ENCODE measurements at regions not wholly inside any gene's neighbourhood (a gene's known extent, or its start where the extent isn't known, plus 50 kb on each side); places are given as distances from the start of the nearest gene placed in this dataset.

DNA sequence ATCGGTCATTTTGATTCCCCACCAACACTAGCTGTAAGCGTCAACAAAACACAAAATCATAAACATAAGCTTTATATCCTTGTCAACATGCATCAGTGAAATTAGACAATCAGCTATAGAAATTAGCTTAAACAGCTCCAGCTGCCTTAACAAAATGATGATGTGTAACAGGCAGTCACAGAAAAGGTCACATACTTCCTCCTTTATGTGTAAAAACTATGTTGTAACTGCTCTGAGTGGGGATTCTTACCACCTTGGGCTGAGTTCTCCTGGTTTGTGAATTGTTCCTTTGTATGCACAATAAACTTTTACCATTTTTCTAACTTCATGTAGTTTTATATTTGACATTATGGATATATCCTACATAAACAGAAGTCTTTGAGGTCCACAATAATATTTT lies 73.9 kb upstream of the MAP9 start:
- Histone ChIP-seq H3K27me3 (no peaks in the 10 kb centered on the region), H3K36me3 (replicated peaks in 1 of 2; ENCODE audit: insufficient read depth in 1 of 2, low read depth in 2 of 2) (no peaks in the 10 kb centered on the region), H3K9me3 (no peaks in the 10 kb centered on the region), H3K27ac (no peak overlapping the region), H3K4me1 (no peaks in the 10 kb centered on the region), H3K4me3 (no peak overlapping the region)
- TF ChIP-seq, protein P1, sequence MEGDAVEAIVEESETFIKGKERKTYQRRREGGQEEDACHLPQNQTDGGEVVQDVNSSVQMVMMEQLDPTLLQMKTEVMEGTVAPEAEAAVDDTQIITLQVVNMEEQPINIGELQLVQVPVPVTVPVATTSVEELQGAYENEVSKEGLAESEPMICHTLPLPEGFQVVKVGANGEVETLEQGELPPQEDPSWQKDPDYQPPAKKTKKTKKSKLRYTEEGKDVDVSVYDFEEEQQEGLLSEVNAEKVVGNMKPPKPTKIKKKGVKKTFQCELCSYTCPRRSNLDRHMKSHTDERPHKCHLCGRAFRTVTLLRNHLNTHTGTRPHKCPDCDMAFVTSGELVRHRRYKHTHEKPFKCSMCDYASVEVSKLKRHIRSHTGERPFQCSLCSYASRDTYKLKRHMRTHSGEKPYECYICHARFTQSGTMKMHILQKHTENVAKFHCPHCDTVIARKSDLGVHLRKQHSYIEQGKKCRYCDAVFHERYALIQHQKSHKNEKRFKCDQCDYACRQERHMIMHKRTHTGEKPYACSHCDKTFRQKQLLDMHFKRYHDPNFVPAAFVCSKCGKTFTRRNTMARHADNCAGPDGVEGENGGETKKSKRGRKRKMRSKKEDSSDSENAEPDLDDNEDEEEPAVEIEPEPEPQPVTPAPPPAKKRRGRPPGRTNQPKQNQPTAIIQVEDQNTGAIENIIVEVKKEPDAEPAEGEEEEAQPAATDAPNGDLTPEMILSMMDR (IDR thresholded peaks at IDR 0.05) = no peak
- no peak for TF ChIP-seq POLR2A (IDR thresholded peaks at IDR 0.05)
- ATAC-seq (no peak), DNase-seq (no peak)
- intact Hi-C loops (cut with DNase I) = no loop called here
- WGBS, 2 donors = 90 to 95% methylated on average over 2 of the region's 2 CpGs

DNA sequence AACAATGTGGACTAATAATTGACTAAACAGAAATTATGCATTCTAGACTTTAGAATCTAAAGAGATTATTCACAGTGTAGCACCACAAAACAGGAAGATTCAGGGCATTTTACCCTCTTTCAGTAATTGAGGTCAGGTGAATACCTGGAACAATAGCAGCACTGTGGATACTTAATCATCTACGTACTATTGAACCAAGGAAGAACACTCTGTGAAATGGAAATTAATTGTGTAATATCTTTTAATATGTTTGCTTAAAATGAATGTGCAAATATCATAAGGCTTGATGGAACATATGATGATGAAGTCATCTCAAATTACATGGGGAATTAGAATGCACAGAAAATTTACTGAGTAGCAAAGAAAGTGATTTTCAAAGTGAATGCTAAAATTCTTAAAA lies 68.5 kb upstream of the MAP9 start:
- DNase-seq = no peak
- TF ChIP-seq POLR2A (IDR thresholded peaks at IDR 0.05) = no peak
- TF ChIP-seq, protein P1 (IDR thresholded peaks at IDR 0.05) = no peak
- Histone ChIP-seq H3K36me3 (replicated peaks in 1 of 2; ENCODE audit: insufficient read depth in 1 of 2, low read depth in 2 of 2) (no peaks in the 10 kb centered on the region), H3K27ac (no peak overlapping the region), H3K9me3 (no peaks in the 10 kb centered on the region), H3K4me3 (no peak overlapping the region), H3K4me1 (peaks cover 7% of the 10 kb centered on the region), H3K27me3 (no peaks in the 10 kb centered on the region)
- ATAC-seq = no peak
- intact Hi-C loops (cut with DNase I) = no loop called here
- WGBS, 2 donors = 24 to 28% methylated on average over 1 of the region's 1 CpG

DNA sequence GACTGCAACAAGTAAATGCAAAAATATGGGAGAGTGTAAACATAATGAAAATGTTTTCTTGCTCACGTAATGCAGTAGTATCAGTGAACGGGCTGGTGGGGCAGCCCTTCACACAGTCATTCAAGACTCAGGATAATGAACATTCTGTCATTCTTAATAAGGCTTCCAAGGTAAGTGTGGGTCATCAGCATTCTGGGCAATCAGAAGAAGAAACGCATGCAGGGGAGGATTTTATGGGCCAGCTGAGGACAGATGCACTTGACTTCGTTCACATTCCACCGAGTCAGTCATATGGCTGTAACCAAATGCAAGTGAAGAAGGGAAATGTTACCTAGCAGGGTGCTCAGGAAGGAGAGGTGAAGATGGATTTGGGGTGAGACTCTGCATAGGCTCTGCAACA lies 68.0 kb upstream of the MAP9 start:
- Histone ChIP-seq H3K4me3 (no peak overlapping the region), H3K36me3 (replicated peaks in 1 of 2; ENCODE audit: insufficient read depth in 1 of 2, low read depth in 2 of 2) (no peaks in the 10 kb centered on the region), H3K4me1 (peaks cover 7% of the 10 kb centered on the region), H3K27ac (no peak overlapping the region), H3K9me3 (no peaks in the 10 kb centered on the region), H3K27me3 (no peaks in the 10 kb centered on the region)
- ATAC-seq (no peak), DNase-seq (no peak)
- TF ChIP-seq, protein P1 (IDR thresholded peaks at IDR 0.05) = no peak
- TF ChIP-seq POLR2A (IDR thresholded peaks at IDR 0.05) = no peak
- WGBS, 2 donors = 78 to 80% methylated on average over 5 of the region's 5 CpGs
- intact Hi-C loops (cut with DNase I) = loop anchor here (5.0 kb wide), 1 partner anchor 343 kb away; no protein-coding TSS in a partner anchor

DNA sequence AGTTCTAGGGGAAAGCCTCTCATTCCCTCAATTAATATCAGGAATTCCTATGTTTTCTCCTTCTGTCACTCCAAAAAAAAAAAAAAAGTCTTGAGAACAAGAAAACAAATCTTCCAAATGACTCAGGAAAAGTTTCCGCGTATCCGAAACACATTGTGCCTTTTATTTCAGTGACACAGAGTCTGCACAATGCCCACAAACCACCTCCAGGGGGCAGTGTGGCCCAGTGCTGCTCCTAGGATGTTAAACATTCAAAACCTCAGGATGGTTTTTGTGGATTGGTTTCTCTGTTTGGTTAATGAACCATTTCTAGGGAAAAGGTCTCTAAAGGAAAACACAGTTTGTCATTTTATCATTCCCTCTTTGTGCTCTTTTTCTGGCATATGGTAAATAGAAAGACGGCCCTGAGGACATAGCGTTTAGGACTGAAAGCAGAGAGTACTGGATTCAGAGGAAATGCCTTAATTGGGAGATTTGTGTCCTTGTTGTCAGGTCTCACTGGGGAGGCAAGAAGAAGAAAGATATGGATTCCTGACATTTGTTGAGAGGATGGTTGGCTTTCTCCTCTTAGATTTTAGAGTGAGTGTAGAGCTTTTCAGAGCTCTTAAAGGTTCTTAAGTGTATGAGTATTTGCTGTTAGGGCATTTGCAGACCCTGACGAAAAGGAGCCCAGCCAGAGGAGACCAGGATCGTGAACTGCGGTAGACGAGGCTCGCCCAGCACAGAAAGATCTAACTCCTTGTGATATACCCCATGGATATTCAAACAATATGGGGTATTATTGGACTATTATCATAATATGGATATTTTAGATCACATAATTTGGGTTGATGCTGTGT lies 65.7 kb upstream of the MAP9 start:
- WGBS, 2 donors = 28 to 41% methylated on average over 10 of the region's 10 CpGs
- intact Hi-C loops (cut with DNase I) = loop anchor here (5.0 kb wide), 1 partner anchor 345 kb away; no protein-coding TSS in a partner anchor
- H3K36me3 ChIP-seq (replicated peaks in 1 of 2; ENCODE audit: insufficient read depth in 1 of 2, low read depth in 2 of 2) = no peaks in the 10 kb centered on the region
- DNase-seq (peak; percentile 75 to 86 (median 80)), ATAC-seq (peak; percentile 96)
- no peak overlapping the region for H3K27ac ChIP-seq
- H3K4me3 ChIP-seq = no peak overlapping the region
- TF ChIP-seq, protein P1 (IDR thresholded peaks at IDR 0.05) = peak; percentile 87 to 98 (median 91)
- no peak for TF ChIP-seq POLR2A (IDR thresholded peaks at IDR 0.05)
- H3K4me1 ChIP-seq = peaks cover 7% of the 10 kb centered on the region
- H3K27me3 ChIP-seq = no peaks in the 10 kb centered on the region
- H3K9me3 ChIP-seq = no peaks in the 10 kb centered on the region
